ENCODE measurements at regions not wholly inside any gene's neighbourhood (a gene's known extent, or its start where the extent isn't known, plus 50 kb on each side); places are given as distances from the start of the nearest gene placed in this dataset.
"Not testable (repeated sequence)": the region's sequence is repeated elsewhere in the genome, so short reads cannot be mapped to it uniquely, and the experiment has no call there.

GRCh38 chr17:45554479-45554878 is 64.0 kb upstream of the PLEKHM1 start:
- TF ChIP-seq CTCF (IDR thresholded peaks at IDR 0.05); EP300 (IDR thresholded peaks at IDR 0.05); POLR2A (IDR thresholded peaks at IDR 0.05; ENCODE audit: low read depth): not testable (repeated sequence)
